Endothelial cell of umbilical vein (primary cell): ENCODE measurements at regions not wholly inside any gene's neighbourhood (a gene's known extent, or its start where the extent isn't known, plus 50 kb on each side); places are given as distances from the start of the nearest gene placed in this dataset.

ENCODE experiments used
- BruUV-seq: library from RNA; stranded (reverse); fragments of 400-500 nt; replicated peaks from 2 replicates; lab custom pipeline; 2021; lab: Mats Ljungman, UMichigan
- CTCF ChIA-PET: fragments of 300-600, 350-600 bp; sonication (Branson Sonifier 250); formaldehyde crosslinking; loops from one replicate; lab custom pipeline; 2021; ENCODE audit warnings: antibody characterized with exemption, inconsistent platforms; lab: Charles Lee
- POLR2A ChIA-PET: fragments of 300-600, 350-600 bp; sonication (Branson Sonifier 250); formaldehyde crosslinking; loops from one replicate; lab custom pipeline; 2021; ENCODE audit warnings: antibody characterized with exemption, inconsistent platforms; lab: Charles Lee
- DNase-seq: peaks from one replicate; pipeline ENCODE4 v3.0.0-alpha.2; 2011; ENCODE audit warnings: low read depth, low spot score
- FAIRE-seq: peaks from 2 replicates; lab custom pipeline; 2011; peaks lifted over from hg19 to GRCh38; lab: Jason Lieb, UNC
- H2AFZ ChIP-seq: 2 replicates; pipeline ENCODE4 v1.6.0; 2012; ENCODE audit warnings: low read depth, low read length, control low read depth, inconsistent platforms
- H3K27ac ChIP-seq: 2 replicates; pipeline ENCODE4 v1.5.1; 2011; ENCODE audit warnings: low read depth, mild to moderate bottlenecking, control low read depth, low read length, moderate library complexity; ENCODE audit not compliant: insufficient read depth
- H3K27me3 ChIP-seq, 2 experiments: 2 replicates each; pipeline versions ENCODE4 v1.6.0 to v1.6.1; 2011; ENCODE audit warnings: low read length in 2 of 2, mixed read lengths in 1 of 2; ENCODE audit not compliant: control insufficient read depth in 2 of 2, insufficient read depth in 2 of 2
- H3K36me3 ChIP-seq, 2 experiments: 2 replicates in 1 of 2; 3 replicates in 1 of 2; pipeline ENCODE4 v1.5.1; 2011; ENCODE audit warnings: low read length in 2 of 2, mild to moderate bottlenecking in 1 of 2, moderate library complexity in 1 of 2; ENCODE audit not compliant: control insufficient read depth in 2 of 2, insufficient read depth in 2 of 2; ENCODE audit errors: extremely low read depth in 1 of 2
- H3K4me1 ChIP-seq: 3 replicates; pipeline ENCODE4 v1.5.1; 2011; ENCODE audit warnings: mild to moderate bottlenecking, low read length; ENCODE audit not compliant: control insufficient read depth, insufficient read depth; ENCODE audit errors: extremely low read depth
- H3K4me2 ChIP-seq: 2 replicates; pipeline ENCODE4 v1.6.1; 2011; ENCODE audit warnings: low read length, control low read depth, mixed read lengths; ENCODE audit not compliant: insufficient read depth
- H3K4me3 ChIP-seq, 3 experiments: fragments of 200-600 bp in 1 of 3; sonication (generic), shearing (Covaris generic) in 1 of 3; replicated peaks in 1 of 3; 2 replicates each; pipeline ENCODE4 v1.5.1; 2011 to 2016; ENCODE audit warnings: control low read depth in 3 of 3, low read length in 3 of 3, mild to moderate bottlenecking in 2 of 3, inconsistent platforms in 1 of 3, low read depth in 1 of 3, moderate library complexity in 1 of 3; ENCODE audit not compliant: insufficient read depth in 1 of 3
- H3K79me2 ChIP-seq: 2 replicates; pipeline ENCODE4 v1.6.0; 2012; ENCODE audit warnings: low read length, inconsistent platforms; ENCODE audit not compliant: control insufficient read depth, insufficient read depth
- H3K9ac ChIP-seq: replicated peaks from 2 replicates; pipeline ENCODE3; 2011; ENCODE audit warnings: low read length, control low read depth; ENCODE audit not compliant: insufficient read depth; ENCODE audit errors: extremely low read depth
- H3K9me1 ChIP-seq: replicated peaks from 3 replicates; pipeline ENCODE4 v1.6.0; 2011; ENCODE audit warnings: mild to moderate bottlenecking, low read length; ENCODE audit not compliant: control insufficient read depth, insufficient read depth; ENCODE audit errors: extremely low read depth
- H3K9me3 ChIP-seq: replicated peaks from 2 replicates; pipeline ENCODE4 v1.5.1; 2012; ENCODE audit warnings: low read length, inconsistent platforms; ENCODE audit not compliant: control insufficient read depth, insufficient read depth
- H4K20me1 ChIP-seq: replicated peaks from 2 replicates; pipeline ENCODE3; 2011; ENCODE audit warnings: mild to moderate bottlenecking, low read length; ENCODE audit not compliant: control insufficient read depth, insufficient read depth; ENCODE audit errors: extremely low read depth
- EZH2 ChIP-seq: IDR thresholded peaks from 2 replicates; pipeline ENCODE4 v1.6.1; 2012; ENCODE audit warnings: borderline replicate concordance, low read depth, mild to moderate bottlenecking, moderate library complexity, low read length, inconsistent platforms; ENCODE audit not compliant: severe bottlenecking
- FOS ChIP-seq: IDR thresholded peaks from 2 replicates; pipeline ENCODE4 v1.6.1; 2011; ENCODE audit warnings: mild to moderate bottlenecking, low read length, moderate library complexity, borderline replicate concordance; ENCODE audit not compliant: insufficient read depth
- GATA2 ChIP-seq: IDR thresholded peaks from 2 replicates; pipeline ENCODE4 v1.7.0; 2011; ENCODE audit warnings: low read depth, mild to moderate bottlenecking, moderate library complexity, mixed read lengths, low read length; ENCODE audit not compliant: insufficient read length, insufficient read depth
- JUN ChIP-seq: IDR thresholded peaks from 2 replicates; pipeline ENCODE4 v1.6.1; 2011; ENCODE audit warnings: borderline replicate concordance, low read depth; ENCODE audit not compliant: insufficient read length, insufficient read depth
- MYC ChIP-seq: IDR thresholded peaks from one replicate; pipeline ENCODE4 v1.6.1; 2011; ENCODE audit warnings: mild to moderate bottlenecking, low read depth, low read length
- POLR2A ChIP-seq: IDR thresholded peaks from 2 replicates; pipeline ENCODE4 v1.6.1; 2012; ENCODE audit warnings: low read depth, mild to moderate bottlenecking, control low read depth, low read length
- POLR2AphosphoS5 ChIP-seq: IDR thresholded peaks from 2 replicates; pipeline ENCODE4 v1.6.1; 2012; ENCODE audit warnings: low read depth, mild to moderate bottlenecking, control low read depth, low read length, moderate library complexity; ENCODE audit not compliant: insufficient read depth
- dilution Hi-C: fragments of 300-500 bp; cut with MboI; formaldehyde crosslinking; loops from one replicate; pipeline ENCODE4 v1.15.0; 2019; ENCODE audit warnings: low sequenced_read_pairs; ENCODE audit not compliant: extremely low pct_ligation_motif_present
- intact Hi-C: fragments of 100-400 bp; cut with micrococcal nuclease; formaldehyde crosslinking; loops from one replicate; pipeline ENCODE4 v1.10.0; 2022
- TF ChIP-seq, protein P1 (sequence below): IDR thresholded peaks from 2 replicates; pipeline ENCODE4 v1.6.1; 2011; ENCODE audit not compliant: insufficient read depth, insufficient read length
- TF ChIP-seq, protein P2 (sequence below), 2 donors: IDR thresholded peaks; 1 replicate in 1 of 2; 2 replicates in 1 of 2; pipeline ENCODE4 v1.5.1; 2011; ENCODE audit warnings: low read length in 2 of 2, mild to moderate bottlenecking in 2 of 2, moderate library complexity in 2 of 2, control low read depth in 1 of 2, inconsistent platforms in 1 of 2, low read depth in 1 of 2; ENCODE audit not compliant: insufficient read depth in 1 of 2; ENCODE audit errors: extremely low read depth in 1 of 2

DNA sequence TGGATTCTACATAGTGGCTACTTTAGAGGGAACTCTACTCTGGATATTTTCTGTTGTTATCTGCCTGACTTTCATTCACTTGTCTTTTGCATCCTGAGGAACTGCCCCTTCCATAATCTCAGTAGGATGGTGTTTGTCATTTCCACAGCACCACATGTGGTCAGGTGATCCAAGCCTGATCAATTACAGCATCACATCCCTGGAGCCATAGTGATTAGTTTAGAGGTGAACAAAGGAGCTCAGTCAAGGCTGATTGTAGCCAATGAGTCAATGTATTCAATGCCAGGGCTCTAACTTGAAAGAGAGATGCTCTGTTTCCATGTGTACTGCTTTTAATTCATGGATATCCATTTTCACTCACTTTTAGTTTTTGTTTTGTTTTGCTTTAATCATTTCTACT, 478.7 kb upstream of the ADAMTS9 start:
- Histone ChIP-seq H3K4me2 (no peak overlapping the region), H3K27ac (no peak overlapping the region), H3K9me1 (no peaks in the 10 kb centered on the region), H3K4me1 (peaks cover 22% of the 10 kb centered on the region), H3K9ac (no peak overlapping the region), H2AFZ (no peak overlapping the region), H3K9me3 (no peaks in the 10 kb centered on the region), H4K20me1 (no peaks in the 10 kb centered on the region), H3K79me2 (no peaks in the 10 kb centered on the region), H3K36me3 (no peaks in the 10 kb centered on the region), H3K4me3 (no peak overlapping the region), H3K27me3 (no peaks in the 10 kb centered on the region)
- ChIA-PET CTCF (interaction anchor here (0.9 to 1.4 kb wide), 2 partner anchors 11 to 14 kb away, joined by 3 to 4 read pairs; no protein-coding TSS in a partner anchor), POLR2A (no interaction called here)
- TF ChIP-seq, protein P1, sequence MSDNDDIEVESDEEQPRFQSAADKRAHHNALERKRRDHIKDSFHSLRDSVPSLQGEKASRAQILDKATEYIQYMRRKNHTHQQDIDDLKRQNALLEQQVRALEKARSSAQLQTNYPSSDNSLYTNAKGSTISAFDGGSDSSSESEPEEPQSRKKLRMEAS: no peak
- TF ChIP-seq, protein P2, sequence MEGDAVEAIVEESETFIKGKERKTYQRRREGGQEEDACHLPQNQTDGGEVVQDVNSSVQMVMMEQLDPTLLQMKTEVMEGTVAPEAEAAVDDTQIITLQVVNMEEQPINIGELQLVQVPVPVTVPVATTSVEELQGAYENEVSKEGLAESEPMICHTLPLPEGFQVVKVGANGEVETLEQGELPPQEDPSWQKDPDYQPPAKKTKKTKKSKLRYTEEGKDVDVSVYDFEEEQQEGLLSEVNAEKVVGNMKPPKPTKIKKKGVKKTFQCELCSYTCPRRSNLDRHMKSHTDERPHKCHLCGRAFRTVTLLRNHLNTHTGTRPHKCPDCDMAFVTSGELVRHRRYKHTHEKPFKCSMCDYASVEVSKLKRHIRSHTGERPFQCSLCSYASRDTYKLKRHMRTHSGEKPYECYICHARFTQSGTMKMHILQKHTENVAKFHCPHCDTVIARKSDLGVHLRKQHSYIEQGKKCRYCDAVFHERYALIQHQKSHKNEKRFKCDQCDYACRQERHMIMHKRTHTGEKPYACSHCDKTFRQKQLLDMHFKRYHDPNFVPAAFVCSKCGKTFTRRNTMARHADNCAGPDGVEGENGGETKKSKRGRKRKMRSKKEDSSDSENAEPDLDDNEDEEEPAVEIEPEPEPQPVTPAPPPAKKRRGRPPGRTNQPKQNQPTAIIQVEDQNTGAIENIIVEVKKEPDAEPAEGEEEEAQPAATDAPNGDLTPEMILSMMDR (IDR thresholded peaks at IDR 0.05; ENCODE audit: extremely low read depth in 1 of 2, insufficient read depth in 1 of 2, low read depth in 1 of 2, low read length in 2 of 2): no peak
- TF ChIP-seq JUN (no peak), FOS (no peak), EZH2 (no peak), MYC (no peak), GATA2 (no peak), POLR2AphosphoS5 (no peak), POLR2A (no peak)
- no TSS peak for BruUV-seq
- DNase-seq: no peak
- no peak for FAIRE-seq
- dilution Hi-C loops (no loop called here), intact Hi-C loops (no loop called here)
